Ectodermal cell (in vitro differentiated cells): ENCODE measurements at regions not wholly inside any gene's neighbourhood (a gene's known extent, or its start where the extent isn't known, plus 50 kb on each side); places are given as distances from the start of the nearest gene placed in this dataset.
"Not testable (repeated sequence)": the region's sequence is repeated elsewhere in the genome, so short reads cannot be mapped to it uniquely, and the experiment has no call there.

ENCODE experiments used
- H3K27ac ChIP-seq: 2 replicates; pipeline ENCODE4 v1.7.0; 2013; ENCODE audit warnings: mild to moderate bottlenecking, low read depth, low read length; ENCODE audit not compliant: insufficient read depth, poor library complexity, severe bottlenecking
- H3K27me3 ChIP-seq: 2 replicates; pipeline ENCODE4 v1.7.0; 2013; ENCODE audit warnings: mild to moderate bottlenecking, low read length; ENCODE audit not compliant: insufficient read depth, control insufficient read depth, poor library complexity, severe bottlenecking
- H3K36me3 ChIP-seq: one replicate; pipeline ENCODE4 v1.7.0; 2013; ENCODE audit warnings: low read length; ENCODE audit not compliant: control insufficient read depth, insufficient read depth
- H3K4me1 ChIP-seq: one replicate; pipeline ENCODE4 v1.7.0; 2013; ENCODE audit warnings: low read length; ENCODE audit not compliant: control insufficient read depth, insufficient read depth
- H3K4me3 ChIP-seq: 2 replicates; pipeline ENCODE4 v1.7.0; 2013; ENCODE audit warnings: low read depth, low read length, control low read depth; ENCODE audit not compliant: insufficient read depth
- H3K9me3 ChIP-seq: 2 replicates; pipeline ENCODE4 v1.7.0; 2013; ENCODE audit warnings: mild to moderate bottlenecking, low read length, moderate library complexity; ENCODE audit not compliant: control insufficient read depth
- WGBS, 2 experiments: methylation state at CpG; one replicate each; pipeline ENCODE4 v1.1.7; 2013; ENCODE audit warnings: missing lambda C conversion rate in 2 of 2; 5-methylcytosine and 5-hydroxymethylcytosine counted together

- H3K27ac ChIP-seq, H3K36me3 ChIP-seq, H3K4me3 ChIP-seq, H3K27me3 ChIP-seq, H3K9me3 ChIP-seq: not testable (repeated sequence)
- peaks cover 22% of the 10 kb centered on the region for H3K4me1 ChIP-seq
- WGBS, 2 experiments: 95 to 96% methylated on average over 29 to 32 of the region's 32 CpGs
These were observed 201.7 kb upstream of the GALNT2 start for GRCh38 chr1:229865321-229865720.

- Histone ChIP-seq H3K9me3 (no peaks in the 10 kb centered on the region), H3K27ac (no peak overlapping the region), H3K4me3 (no peak overlapping the region), H3K4me1 (peaks cover 7% of the 10 kb centered on the region), H3K27me3 (no peaks in the 10 kb centered on the region), H3K36me3 (no peaks in the 10 kb centered on the region)
- 92 to 97% methylated on average over 3 of the region's 3 CpGs for WGBS, 2 experiments
These were observed 199.3 kb upstream of the GALNT2 start for GRCh38 chr1:229867726-229868125.

- no peaks in the 10 kb centered on the region for H3K9me3 ChIP-seq
- H3K4me1 ChIP-seq: peaks cover 7% of the 10 kb centered on the region
- H3K4me3 ChIP-seq: no peak overlapping the region
- no peaks in the 10 kb centered on the region for H3K27me3 ChIP-seq
- no peaks in the 10 kb centered on the region for H3K36me3 ChIP-seq
- H3K27ac ChIP-seq: no peak overlapping the region
- 59 to 70% methylated on average over 1 of the region's 1 CpG for WGBS, 2 experiments
These were observed 197.8 kb upstream of the GALNT2 start for GRCh38 chr1:229869240-229869639.

GRCh38 chr1:229869687-229870086 is 197.4 kb upstream of the GALNT2 start:
- Histone ChIP-seq H3K4me1 (peaks cover 7% of the 10 kb centered on the region), H3K27ac (no peak overlapping the region), H3K36me3 (no peaks in the 10 kb centered on the region), H3K4me3 (no peak overlapping the region), H3K27me3 (no peaks in the 10 kb centered on the region), H3K9me3 (no peaks in the 10 kb centered on the region)
- 70 to 75% methylated on average over 4 of the region's 4 CpGs for WGBS, 2 experiments

- no peak overlapping the region for H3K27ac ChIP-seq
- no peaks in the 10 kb centered on the region for H3K9me3 ChIP-seq
- no peaks in the 10 kb centered on the region for H3K36me3 ChIP-seq
- peaks cover 7% of the 10 kb centered on the region for H3K4me1 ChIP-seq
- H3K4me3 ChIP-seq: no peak overlapping the region
- H3K27me3 ChIP-seq: no peaks in the 10 kb centered on the region
- 86 to 91% methylated on average over 2 of the region's 2 CpGs for WGBS, 2 experiments
These were observed 196.7 kb upstream of the GALNT2 start for GRCh38 chr1:229870381-229870780.

GRCh38 chr1:229871078-229871676 is 195.9 kb upstream of the GALNT2 start:
- H3K4me1 ChIP-seq: peaks cover 7% of the 10 kb centered on the region
- WGBS, 2 experiments: 94 to 96% methylated on average over 9 of the region's 9 CpGs
- H3K4me3 ChIP-seq: no peak overlapping the region
- H3K27me3 ChIP-seq: no peaks in the 10 kb centered on the region
- H3K27ac ChIP-seq: no peak overlapping the region
- no peaks in the 10 kb centered on the region for H3K36me3 ChIP-seq
- H3K9me3 ChIP-seq: no peaks in the 10 kb centered on the region

- Histone ChIP-seq H3K4me3 (no peak overlapping the region), H3K36me3 (no peaks in the 10 kb centered on the region), H3K9me3 (no peaks in the 10 kb centered on the region), H3K4me1 (peaks cover 6% of the 10 kb centered on the region), H3K27ac (no peak overlapping the region), H3K27me3 (no peaks in the 10 kb centered on the region)
- 92 to 94% methylated on average over 3 of the region's 3 CpGs for WGBS, 2 experiments
These were observed 192.9 kb upstream of the GALNT2 start for GRCh38 chr1:229874136-229874535.

- Histone ChIP-seq H3K27me3 (no peaks in the 10 kb centered on the region), H3K9me3 (no peaks in the 10 kb centered on the region), H3K36me3 (no peaks in the 10 kb centered on the region), H3K4me1 (peaks cover 2% of the 10 kb centered on the region), H3K27ac (no peak overlapping the region), H3K4me3 (no peak overlapping the region)
- 90 to 92% methylated on average over 2 of the region's 2 CpGs for WGBS, 2 experiments
These were observed 192.4 kb upstream of the GALNT2 start for GRCh38 chr1:229874609-229875008.

- Histone ChIP-seq H3K36me3 (no peaks in the 10 kb centered on the region), H3K4me3 (no peak overlapping the region), H3K27me3 (no peaks in the 10 kb centered on the region), H3K27ac (no peak overlapping the region), H3K4me1 (no peaks in the 10 kb centered on the region), H3K9me3 (no peaks in the 10 kb centered on the region)
- WGBS, 2 experiments: 94% methylated on average over 4 of the region's 4 CpGs
These were observed 192.0 kb upstream of the GALNT2 start for GRCh38 chr1:229875086-229875485.

- H3K27me3 ChIP-seq: no peaks in the 10 kb centered on the region
- WGBS, 2 experiments: 95 to 96% methylated on average over 3 of the region's 3 CpGs
- H3K9me3 ChIP-seq: no peaks in the 10 kb centered on the region
- H3K27ac ChIP-seq: no peak overlapping the region
- no peaks in the 10 kb centered on the region for H3K36me3 ChIP-seq
- no peak overlapping the region for H3K4me3 ChIP-seq
- no peaks in the 10 kb centered on the region for H3K4me1 ChIP-seq
These were observed 187.3 kb upstream of the GALNT2 start for GRCh38 chr1:229879746-229880145.
